ENCODE measurements at regions not wholly inside any gene's neighbourhood (a gene's known extent, or its start where the extent isn't known, plus 50 kb on each side); places are given as distances from the start of the nearest gene placed in this dataset.

GRCh38 chr7:37598824-37599223 is 84.7 kb upstream of the GPR141 start:
- TF ChIP-seq NANOG (IDR thresholded peaks at IDR 0.05; ENCODE audit: borderline replicate concordance), result no peak
- no peak for TF ChIP-seq CTCF (conservative IDR thresholded peaks at IDR 0.05; ENCODE audit: low read depth in 2 of 2)
- no peak for TF ChIP-seq EZH2 (IDR thresholded peaks at IDR 0.05; ENCODE audit: low read depth, unreplicated experiment)
- no peak for TF ChIP-seq ZNF331 (CRISPR knock-in tag; IDR thresholded peaks at IDR 0.05; ENCODE audit: low read depth)
- no peak for TF ChIP-seq POLR2AphosphoS5 (IDR thresholded peaks at IDR 0.05; ENCODE audit: low read depth)
- no peak for TF ChIP-seq CREB1 (CRISPR knock-in tag; IDR thresholded peaks at IDR 0.05; ENCODE audit: low read depth)
- no peak for TF ChIP-seq JUNB (IDR thresholded peaks at IDR 0.05; ENCODE audit: unreplicated experiment)
- no peak for TF ChIP-seq EZH2phosphoT487 (IDR thresholded peaks at IDR 0.05; ENCODE audit: unreplicated experiment)
- TF ChIP-seq STAT1 (IDR thresholded peaks at IDR 0.05; ENCODE audit: unreplicated experiment), result no peak
- no peak for TF ChIP-seq ZNF114 (CRISPR knock-in tag; IDR thresholded peaks at IDR 0.05)
- no peak for TF ChIP-seq REST (IDR thresholded peaks at IDR 0.05; ENCODE audit: unreplicated experiment)
- TF ChIP-seq ETS1 (IDR thresholded peaks at IDR 0.05), result no peak
